Mesothelial cell of epicardium (in vitro differentiated cells): ENCODE measurements at regions not wholly inside any gene's neighbourhood (a gene's known extent, or its start where the extent isn't known, plus 50 kb on each side); places are given as distances from the start of the nearest gene placed in this dataset.

Experiments used
- DNase-seq, 2 experiments: peaks; one replicate each; pipeline ENCODE4 v3.0.0; 2021; ENCODE audit warnings: low spot score in 2 of 2; ENCODE audit not compliant: unreplicated experiment in 2 of 2
- H3K27ac Mint-ChIP-seq: 2 replicates; pipeline ENCODE4 v1.8.0; 2021; ENCODE audit warnings: mixed read lengths
- H3K27me3 Mint-ChIP-seq: 2 replicates; pipeline ENCODE4 v1.8.0; 2021; ENCODE audit warnings: low read depth, mixed read lengths
- H3K36me3 Mint-ChIP-seq: 2 replicates; pipeline ENCODE4 v1.8.0; 2021; ENCODE audit warnings: mixed read lengths
- H3K4me1 Mint-ChIP-seq: 2 replicates; pipeline ENCODE4 v1.8.0; 2021; ENCODE audit warnings: mixed read lengths
- H3K4me3 Mint-ChIP-seq: 2 replicates; pipeline ENCODE4 v1.8.0; 2021; ENCODE audit warnings: mild to moderate bottlenecking, moderate library complexity, mixed read lengths
- H3K9me3 Mint-ChIP-seq: 2 replicates; pipeline ENCODE4 v1.8.0; 2021; ENCODE audit warnings: mixed read lengths
- CTCF ChIP-seq: fragments of 200-600 bp; sonication (generic); IDR thresholded peaks from one replicate; pipeline ENCODE4 v1.5.0; 2021; ENCODE audit warnings: antibody characterized with exemption; ENCODE audit not compliant: unreplicated experiment

DNA sequence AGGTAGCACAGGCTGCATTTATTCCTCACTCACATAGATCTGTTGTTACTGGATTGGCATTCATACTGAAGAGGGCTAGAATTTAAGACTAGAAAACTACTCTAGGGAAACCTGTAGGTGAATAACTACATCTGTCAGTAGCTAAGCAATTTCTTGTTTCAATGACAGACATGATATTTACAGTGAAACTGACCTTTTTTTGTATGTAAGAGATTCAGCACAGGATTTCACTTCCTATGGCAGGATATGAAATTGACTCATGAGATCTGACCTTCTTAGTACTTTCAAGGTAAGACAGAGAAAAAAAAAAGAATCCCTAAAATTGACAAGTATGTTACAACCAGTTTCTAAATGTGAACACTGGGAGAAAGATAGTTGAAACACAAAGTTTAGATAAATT, 189.8 kb upstream of the SLC16A7 start:
- Mint-ChIP-seq H3K27ac (no peak overlapping the region), H3K9me3 (no peaks in the 10 kb centered on the region), H3K4me3 (no peak overlapping the region), H3K4me1 (peaks cover 3% of the 10 kb centered on the region), H3K36me3 (no peaks in the 10 kb centered on the region), H3K27me3 (no peaks in the 10 kb centered on the region)
- no peak for TF ChIP-seq CTCF
- no peak for DNase-seq

- no peak overlapping the region for H3K4me3 Mint-ChIP-seq
- no peak overlapping the region for H3K27ac Mint-ChIP-seq
- H3K36me3 Mint-ChIP-seq: peaks cover 2% of the 10 kb centered on the region
- peaks cover 3% of the 10 kb centered on the region for H3K4me1 Mint-ChIP-seq
- peaks cover 12% of the 10 kb centered on the region for H3K9me3 Mint-ChIP-seq
- TF ChIP-seq CTCF: no peak
- DNase-seq: no peak
- no peaks in the 10 kb centered on the region for H3K27me3 Mint-ChIP-seq
These were observed 191.6 kb upstream of the SLC16A7 start for GRCh38 chr12:59404109-59404650.

GRCh38 chr12:59403259-59403932, 192.4 kb upstream of the SLC16A7 start:
- Mint-ChIP-seq H3K4me3 (no peak overlapping the region), H3K27ac (no peak overlapping the region), H3K4me1 (peaks cover 3% of the 10 kb centered on the region)

GRCh38 chr12:59401862-59402261, 194.0 kb upstream of the SLC16A7 start:
- Mint-ChIP-seq H3K4me1 (peaks cover 3% of the 10 kb centered on the region), H3K9me3 (peaks cover 14% of the 10 kb centered on the region), H3K27me3 (no peaks in the 10 kb centered on the region)

More at GRCh38 chr12:59403259-59403932, 192.4 kb upstream of the SLC16A7 start:
- Mint-ChIP-seq H3K27me3 (no peaks in the 10 kb centered on the region), H3K9me3 (peaks cover 14% of the 10 kb centered on the region), H3K36me3 (peaks cover 2% of the 10 kb centered on the region)
- no peak for DNase-seq
- peak; percentile 64 for TF ChIP-seq CTCF

DNA sequence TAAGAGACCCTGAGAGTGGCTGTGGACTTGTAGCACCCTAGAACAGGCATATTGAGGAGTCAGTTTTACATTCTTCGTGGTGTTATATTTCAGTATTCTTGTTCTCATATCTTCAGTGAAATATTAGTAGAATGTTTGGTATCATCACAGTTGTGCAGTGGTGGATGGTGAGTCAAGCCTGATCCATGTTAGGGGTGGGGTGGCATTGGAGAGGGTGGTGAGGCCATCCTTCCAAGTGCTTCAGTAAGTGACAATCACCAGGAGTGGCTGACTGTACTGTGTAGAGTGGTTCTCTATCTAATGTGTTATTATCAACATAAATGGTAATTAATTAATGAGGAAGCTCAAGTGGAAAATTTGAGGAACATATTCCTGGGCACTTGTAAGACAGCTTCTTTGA, 197.7 kb upstream of the SLC16A7 start:
- Mint-ChIP-seq H3K27me3 (no peaks in the 10 kb centered on the region), H3K4me3 (no peak overlapping the region), H3K9me3 (peaks cover 14% of the 10 kb centered on the region), H3K27ac (no peak overlapping the region), H3K36me3 (peaks cover 2% of the 10 kb centered on the region), H3K4me1 (no peaks in the 10 kb centered on the region)
- TF ChIP-seq CTCF: no peak
- no peak for DNase-seq

More at GRCh38 chr12:59401862-59402261, 194.0 kb upstream of the SLC16A7 start:
- Mint-ChIP-seq H3K27ac (no peak overlapping the region), H3K4me3 (no peak overlapping the region), H3K36me3 (peaks cover 2% of the 10 kb centered on the region)
- no peak for DNase-seq
- no peak for TF ChIP-seq CTCF
